GM18907 (cell line): ENCODE measurements at regions not wholly inside any gene's neighbourhood (a gene's known extent, or its start where the extent isn't known, plus 50 kb on each side); places are given as distances from the start of the nearest gene placed in this dataset.

Source experiments
- ATAC-seq: cut with Tn5 transposase; IDR thresholded peaks from one replicate; pipeline ENCODE4 v1.9.1; 2021; ENCODE audit warnings: mild to moderate bottlenecking, moderate library complexity; ENCODE audit not compliant: unreplicated experiment

- no peak for ATAC-seq
Observed at GRCh38 chr3:15942936-15943335, 145.2 kb upstream of the ANKRD28 start.

GRCh38 chr3:15948388-15948787 lies 150.6 kb upstream of the ANKRD28 start:
- no peak for ATAC-seq

- ATAC-seq: no peak
Observed at GRCh38 chr3:15952543-15953175, 154.9 kb upstream of the ANKRD28 start.

- no peak for ATAC-seq
Observed at GRCh38 chr3:15953841-15954240, 156.1 kb upstream of the ANKRD28 start.

GRCh38 chr3:15955968-15956367 lies 158.2 kb upstream of the ANKRD28 start:
- no peak for ATAC-seq

- ATAC-seq: no peak
Observed at GRCh38 chr3:15958692-15959433, 161.1 kb upstream of the ANKRD28 start.

GRCh38 chr3:15959434-15959811 lies 161.6 kb upstream of the ANKRD28 start:
- ATAC-seq: no peak

GRCh38 chr3:15964605-15965442 lies 167.0 kb upstream of the ANKRD28 start:
- ATAC-seq: no peak

GRCh38 chr3:15967577-15967976 lies 169.8 kb upstream of the ANKRD28 start:
- ATAC-seq: no peak

GRCh38 chr3:15969874-15970640 lies 172.3 kb upstream of the ANKRD28 start:
- ATAC-seq: no peak

- no peak for ATAC-seq
Observed at GRCh38 chr3:15973414-15973813, 175.6 kb upstream of the ANKRD28 start.

GRCh38 chr3:15973940-15974339 lies 176.2 kb upstream of the ANKRD28 start:
- no peak for ATAC-seq

- ATAC-seq: no peak
Observed at GRCh38 chr3:15974647-15975046, 176.9 kb upstream of the ANKRD28 start.

- ATAC-seq: no peak
Observed at GRCh38 chr3:15976524-15976923, 178.7 kb upstream of the ANKRD28 start.

GRCh38 chr3:15977090-15977489 lies 179.3 kb upstream of the ANKRD28 start:
- no peak for ATAC-seq

GRCh38 chr3:15977598-15978232 lies 179.9 kb upstream of the ANKRD28 start:
- no peak for ATAC-seq

- ATAC-seq: no peak
Observed at GRCh38 chr3:15978801-15979200, 181.0 kb upstream of the ANKRD28 start.

- no peak for ATAC-seq
Observed at GRCh38 chr3:15979495-15979894, 181.7 kb upstream of the ANKRD28 start.

GRCh38 chr3:15979900-15980299 lies 182.1 kb upstream of the ANKRD28 start:
- ATAC-seq: no peak

GRCh38 chr3:15982243-15982642 lies 184.5 kb upstream of the ANKRD28 start:
- ATAC-seq: no peak
